Renal cortical epithelial cell (primary cell): ENCODE measurements at regions not wholly inside any gene's neighbourhood (a gene's known extent, or its start where the extent isn't known, plus 50 kb on each side); places are given as distances from the start of the nearest gene placed in this dataset.
A peak's percentile ranks its signal among the peaks of the same experiment; 100 is the strongest.

Source experiments
- DNase-seq: peaks from one replicate; pipeline ENCODE4 v3.0.0-alpha.2; 2011; ENCODE audit warnings: low read depth

- DNase-seq: peak; percentile 40
Observed at GRCh38 chr5:89729623-89730301, 679.8 kb downstream of the CETN3 start.

DNA sequence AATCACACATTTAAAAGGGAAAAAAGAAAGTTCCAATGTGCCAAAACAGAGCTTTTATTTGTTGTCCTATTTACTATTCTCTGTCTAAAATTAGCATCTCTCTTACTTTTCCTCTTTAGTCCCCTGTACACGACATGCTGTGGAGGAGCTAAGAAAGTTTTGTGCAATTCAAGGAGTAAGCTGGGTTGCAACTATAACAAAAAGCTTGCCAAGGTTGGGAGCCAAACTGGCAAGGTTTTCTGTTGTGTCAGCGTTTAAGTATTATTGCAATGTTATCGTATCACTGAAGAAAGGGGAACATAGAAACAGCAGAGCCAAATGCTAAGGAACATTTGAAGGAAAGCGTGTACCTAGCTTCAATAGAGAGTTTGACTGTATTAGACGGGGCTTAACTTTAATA, 680.8 kb downstream of the CETN3 start:
- DNase-seq: no peak

DNA sequence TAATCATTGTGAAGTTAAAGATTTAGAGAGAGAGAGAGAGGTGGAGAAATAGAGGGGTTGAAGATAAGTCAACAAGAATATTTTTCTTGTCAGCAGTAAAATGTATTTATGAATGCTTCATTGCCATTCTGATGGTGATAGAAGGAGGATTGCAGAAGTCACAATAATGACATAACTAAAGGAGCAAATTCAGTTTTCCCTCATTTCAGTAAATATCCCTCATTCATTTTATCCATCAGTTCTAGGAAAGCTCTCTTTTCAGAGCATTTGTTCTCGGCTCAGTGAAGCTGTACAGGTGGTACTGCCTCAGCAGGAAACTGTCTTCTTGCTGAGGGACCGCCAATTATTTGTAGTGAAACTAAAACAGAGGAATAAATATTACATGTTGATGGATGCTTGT, 681.4 kb downstream of the CETN3 start:
- DNase-seq: no peak

GRCh38 chr5:89724379-89725095, 685.0 kb downstream of the CETN3 start:
- DNase-seq: no peak

GRCh38 chr5:89723907-89724306, 685.6 kb downstream of the CETN3 start:
- DNase-seq: no peak

- no peak for DNase-seq
Observed at GRCh38 chr5:89722538-89722937, 687.0 kb downstream of the CETN3 start.

DNA sequence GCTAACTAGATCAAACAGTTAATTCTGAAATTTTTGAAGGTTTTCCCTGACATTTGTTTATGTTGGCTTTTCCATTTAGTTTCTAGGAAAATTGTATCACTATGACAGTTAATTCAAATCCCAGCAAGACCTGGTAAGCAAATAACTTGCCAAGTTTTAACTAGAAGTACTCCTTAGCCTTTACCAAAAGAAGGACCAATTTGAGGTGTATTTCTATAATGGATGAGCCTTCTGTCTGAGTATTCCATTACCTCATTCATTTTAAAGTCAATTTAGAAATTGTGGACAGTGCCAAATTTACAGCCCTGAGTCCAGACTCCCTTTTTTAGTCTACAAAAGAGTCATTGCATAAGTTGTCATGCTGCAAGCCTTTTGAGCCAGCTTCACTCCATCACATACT, 687.6 kb downstream of the CETN3 start:
- no peak for DNase-seq

- no peak for DNase-seq
Observed at GRCh38 chr5:89721353-89721752, 688.2 kb downstream of the CETN3 start.

- no peak for DNase-seq
Observed at GRCh38 chr5:89712134-89712700, 697.3 kb downstream of the CETN3 start.

GRCh38 chr5:89711526-89711925, 698.0 kb downstream of the CETN3 start:
- DNase-seq: no peak

GRCh38 chr5:89710006-89710405, 699.5 kb downstream of the CETN3 start:
- no peak for DNase-seq

- DNase-seq: no peak
Observed at GRCh38 chr5:89707891-89708290, 701.7 kb downstream of the CETN3 start.

- no peak for DNase-seq
Observed at GRCh38 chr5:89706731-89707130, 702.8 kb downstream of the CETN3 start.

DNA sequence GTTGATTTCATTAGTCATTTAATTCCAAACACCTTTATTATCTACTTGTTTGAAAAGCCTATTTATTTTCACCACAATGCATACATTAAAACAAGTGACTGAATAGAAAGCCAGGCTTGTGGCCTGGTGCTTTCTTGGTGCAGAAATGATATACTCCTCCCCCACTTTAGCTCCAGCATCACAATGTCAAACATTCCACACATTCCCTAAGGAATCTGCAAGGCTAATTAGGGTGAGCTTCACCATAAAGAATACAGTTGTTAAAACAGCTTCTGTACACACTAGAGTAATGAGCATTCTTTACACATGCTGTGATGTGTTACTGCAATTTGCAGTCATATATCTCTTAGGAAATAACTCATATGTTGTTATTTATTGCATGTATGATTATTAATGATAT, 705.7 kb downstream of the CETN3 start:
- peak; percentile 84 for DNase-seq

DNA sequence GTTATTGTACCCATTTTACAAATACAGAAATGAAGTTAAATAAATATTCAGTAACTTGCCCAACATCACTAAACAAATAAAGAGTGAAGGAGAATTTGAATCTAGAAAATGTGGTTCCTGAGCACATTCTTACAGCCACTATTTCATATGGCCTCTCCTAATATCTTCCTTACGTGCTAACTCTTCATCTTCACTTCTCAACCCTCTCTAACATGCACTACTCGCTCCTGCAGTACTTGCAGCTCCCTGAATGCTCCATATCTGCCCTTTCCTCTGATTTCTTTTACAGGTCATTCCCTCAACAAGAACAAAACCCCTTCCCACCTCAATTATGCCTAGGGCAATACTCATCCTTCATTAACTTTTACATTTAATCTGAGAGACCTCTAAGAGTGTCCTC, 711.5 kb downstream of the CETN3 start:
- DNase-seq: no peak

DNA sequence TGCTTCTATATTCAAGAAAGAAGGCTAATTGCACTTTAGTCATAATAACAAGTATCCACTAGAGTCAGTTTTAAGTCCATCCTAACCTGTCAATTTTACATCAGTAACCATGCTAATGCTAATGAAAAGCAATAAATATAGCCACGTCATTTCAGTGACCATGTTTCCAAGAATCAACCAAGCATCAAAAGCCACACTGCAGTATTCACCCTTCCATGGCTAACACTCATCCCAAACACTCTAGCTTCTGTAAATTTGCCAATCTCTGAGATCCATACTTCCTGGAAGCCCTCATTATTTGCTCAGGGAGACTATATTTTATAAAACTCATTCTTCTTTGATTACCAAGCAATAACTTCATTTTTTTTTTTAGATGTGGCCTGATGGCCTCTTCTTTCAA, 712.0 kb downstream of the CETN3 start:
- DNase-seq: peak; percentile 62

DNA sequence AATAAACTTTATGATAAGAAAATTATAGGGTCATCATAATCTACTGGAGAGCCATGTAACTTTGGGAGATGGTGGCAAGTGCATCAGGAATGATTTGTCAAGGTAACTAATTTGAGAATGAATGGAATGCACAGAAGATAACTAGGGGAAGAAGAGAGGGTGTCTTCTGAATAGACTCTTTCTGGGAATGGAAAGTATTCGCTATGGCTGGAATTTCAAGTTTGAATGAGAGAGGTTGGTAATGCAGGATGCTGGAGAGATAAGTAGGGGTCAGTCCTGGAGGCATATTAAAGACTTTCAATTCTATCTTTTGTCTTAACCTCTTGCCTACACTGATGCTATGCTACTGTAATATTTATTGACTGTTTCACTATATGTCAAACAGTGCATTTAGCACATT, 714.2 kb downstream of the CETN3 start:
- no peak for DNase-seq

- no peak for DNase-seq
Observed at GRCh38 chr5:89694026-89694550, 715.5 kb downstream of the CETN3 start.

GRCh38 chr5:89690331-89690730, 719.2 kb downstream of the CETN3 start:
- DNase-seq: no peak

- DNase-seq: no peak
Observed at GRCh38 chr5:89686081-89686765, 723.3 kb downstream of the CETN3 start.

DNA sequence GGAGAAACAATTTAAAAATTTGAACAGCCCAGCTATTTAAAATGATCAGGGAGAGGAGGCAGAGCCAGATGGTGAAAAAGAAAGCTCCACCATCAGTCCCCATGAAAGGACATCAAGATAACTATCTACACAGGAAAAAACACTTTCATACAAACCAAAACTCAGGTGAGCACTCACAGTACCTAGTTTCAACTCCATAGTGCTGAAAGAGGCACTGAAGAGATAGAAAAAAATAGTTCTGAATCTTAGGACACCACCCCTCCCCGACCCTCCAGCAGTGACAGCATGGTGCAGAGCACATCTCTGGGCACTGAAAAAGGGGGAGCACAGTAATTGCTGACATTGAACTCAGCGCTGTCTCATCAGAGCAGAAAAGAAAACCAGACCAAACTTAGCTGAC, 732.9 kb downstream of the CETN3 start:
- no peak for DNase-seq

- DNase-seq: no peak
Observed at GRCh38 chr5:89673019-89673418, 736.5 kb downstream of the CETN3 start.

GRCh38 chr5:89668821-89669220, 740.7 kb downstream of the CETN3 start:
- no peak for DNase-seq
